Activated CD8-positive, alpha-beta memory T cell treated with anti-CD3 and anti-CD28 coated beads, Interleukin-2, amount 10 ng/mL, durations not matched to agents 7 days and 5 days (primary cell): ENCODE measurements at regions not wholly inside any gene's neighbourhood (a gene's known extent, or its start where the extent isn't known, plus 50 kb on each side); places are given as distances from the start of the nearest gene placed in this dataset.
"Not testable (repeated sequence)": the region's sequence is repeated elsewhere in the genome, so short reads cannot be mapped to it uniquely, and the experiment has no call there.

Experiments used
- ATAC-seq: fragments of 150-1000 bp; cut with Tn5 transposase; one replicate; pipeline ENCODE4 v1.10.0; 2021; ENCODE audit warnings: moderate library complexity
- CTCF ChIA-PET: fragments of 350-600 bp; sonication (Branson Sonifier 250); formaldehyde crosslinking; loops from one replicate; lab custom pipeline; 2021; ENCODE audit warnings: antibody characterized with exemption; lab: Charles Lee
- DNase-seq: peaks from one replicate; pipeline ENCODE4 v3.0.0-alpha.2; 2020
- H3K27ac Mint-ChIP-seq: one replicate; pipeline ENCODE4 v1.8.0; 2021; ENCODE audit warnings: mild to moderate bottlenecking, mixed read lengths
- H3K27me3 Mint-ChIP-seq: one replicate; pipeline ENCODE4 v1.8.0; 2021; ENCODE audit warnings: mixed read lengths
- H3K36me3 Mint-ChIP-seq: one replicate; pipeline ENCODE4 v1.8.0; 2021; ENCODE audit warnings: mild to moderate bottlenecking, mixed read lengths
- H3K4me1 Mint-ChIP-seq: one replicate; pipeline ENCODE4 v1.8.0; 2021; ENCODE audit warnings: mixed read lengths
- H3K4me3 Mint-ChIP-seq: one replicate; pipeline ENCODE4 v1.8.0; 2021; ENCODE audit warnings: mild to moderate bottlenecking, moderate library complexity, mixed read lengths
- H3K9me3 Mint-ChIP-seq: one replicate; pipeline ENCODE4 v1.8.0; 2022; ENCODE audit warnings: low read depth, mixed read lengths

- Mint-ChIP-seq H3K4me3 (no peak overlapping the region), H3K27me3 (no peaks in the 10 kb centered on the region), H3K27ac (no peak overlapping the region), H3K9me3 (peaks cover 7% of the 10 kb centered on the region), H3K4me1 (no peaks in the 10 kb centered on the region), H3K36me3 (no peaks in the 10 kb centered on the region)
- ATAC-seq, result no peak
- CTCF ChIA-PET, result no interaction called here
- no peak for DNase-seq
Observed at GRCh38 chr11:49499117-49499516, 290.7 kb upstream of the FOLH1 start.

GRCh38 chr11:49505231-49505630 is 296.8 kb upstream of the FOLH1 start:
- Mint-ChIP-seq H3K9me3 (peaks cover 12% of the 10 kb centered on the region), H3K4me3 (no peak overlapping the region), H3K27me3 (no peaks in the 10 kb centered on the region), H3K36me3 (no peaks in the 10 kb centered on the region), H3K27ac (no peak overlapping the region), H3K4me1 (no peaks in the 10 kb centered on the region)
- no peak for ATAC-seq
- DNase-seq, result no peak
- CTCF ChIA-PET, result no interaction called here

GRCh38 chr11:49526240-49526829 is 317.9 kb upstream of the FOLH1 start:
- not testable (repeated sequence) for H3K4me3 Mint-ChIP-seq, DNase-seq, H3K4me1 Mint-ChIP-seq, H3K27me3 Mint-ChIP-seq, ATAC-seq, H3K9me3 Mint-ChIP-seq, H3K36me3 Mint-ChIP-seq, H3K27ac Mint-ChIP-seq
- CTCF ChIA-PET, result interaction anchor here (0.6 kb wide), 1 partner anchor 1409 kb away, joined by 3 read pairs; no protein-coding TSS in a partner anchor

- no peaks in the 10 kb centered on the region for H3K36me3 Mint-ChIP-seq
- ATAC-seq (no peak), DNase-seq (no peak)
- H3K9me3 Mint-ChIP-seq, result peaks cover 7% of the 10 kb centered on the region
- CTCF ChIA-PET, result no interaction called here
- H3K27me3 Mint-ChIP-seq, result no peaks in the 10 kb centered on the region
- no peak overlapping the region for H3K27ac Mint-ChIP-seq
- no peak overlapping the region for H3K4me3 Mint-ChIP-seq
- no peaks in the 10 kb centered on the region for H3K4me1 Mint-ChIP-seq
Observed at GRCh38 chr11:49533204-49533603, 324.8 kb upstream of the FOLH1 start.

- H3K36me3 Mint-ChIP-seq, H3K27ac Mint-ChIP-seq, CTCF ChIA-PET, ATAC-seq, H3K4me3 Mint-ChIP-seq, H3K4me1 Mint-ChIP-seq, DNase-seq, H3K27me3 Mint-ChIP-seq: not testable (repeated sequence)
- H3K9me3 Mint-ChIP-seq, result peaks cover 11% of the 10 kb centered on the region
Observed at GRCh38 chr11:49538927-49539326, 330.5 kb upstream of the FOLH1 start.

- H3K27me3 Mint-ChIP-seq, ATAC-seq, CTCF ChIA-PET, H3K4me3 Mint-ChIP-seq, H3K9me3 Mint-ChIP-seq, DNase-seq, H3K36me3 Mint-ChIP-seq, H3K4me1 Mint-ChIP-seq, H3K27ac Mint-ChIP-seq: not testable (repeated sequence)
Observed at GRCh38 chr11:49558261-49558847, 350.0 kb upstream of the FOLH1 start.

- H3K4me3 Mint-ChIP-seq, H3K4me1 Mint-ChIP-seq, H3K27ac Mint-ChIP-seq, H3K36me3 Mint-ChIP-seq, H3K27me3 Mint-ChIP-seq, DNase-seq, CTCF ChIA-PET, ATAC-seq, H3K9me3 Mint-ChIP-seq: not testable (repeated sequence)
Observed at GRCh38 chr11:49560593-49560992, 352.2 kb upstream of the FOLH1 start.

- not testable (repeated sequence) for H3K27ac Mint-ChIP-seq, H3K4me3 Mint-ChIP-seq
Observed at GRCh38 chr11:49561240-49561880, 353.0 kb upstream of the FOLH1 start.

GRCh38 chr11:49562262-49562661 is 353.9 kb upstream of the FOLH1 start:
- CTCF ChIA-PET, H3K9me3 Mint-ChIP-seq, H3K36me3 Mint-ChIP-seq, H3K27ac Mint-ChIP-seq, ATAC-seq, H3K27me3 Mint-ChIP-seq, H3K4me1 Mint-ChIP-seq, H3K4me3 Mint-ChIP-seq, DNase-seq: not testable (repeated sequence)

More at GRCh38 chr11:49561240-49561880, 353.0 kb upstream of the FOLH1 start:
- H3K9me3 Mint-ChIP-seq, ATAC-seq, H3K36me3 Mint-ChIP-seq, DNase-seq, H3K27me3 Mint-ChIP-seq, CTCF ChIA-PET, H3K4me1 Mint-ChIP-seq: not testable (repeated sequence)

GRCh38 chr11:49579492-49579891 is 371.1 kb upstream of the FOLH1 start:
- H3K36me3 Mint-ChIP-seq, H3K9me3 Mint-ChIP-seq, H3K27ac Mint-ChIP-seq, H3K27me3 Mint-ChIP-seq, ATAC-seq, H3K4me3 Mint-ChIP-seq, CTCF ChIA-PET, H3K4me1 Mint-ChIP-seq, DNase-seq: not testable (repeated sequence)

- H3K4me1 Mint-ChIP-seq, H3K36me3 Mint-ChIP-seq, H3K27ac Mint-ChIP-seq, H3K9me3 Mint-ChIP-seq, H3K27me3 Mint-ChIP-seq, H3K4me3 Mint-ChIP-seq, CTCF ChIA-PET, DNase-seq, ATAC-seq: not testable (repeated sequence)
Observed at GRCh38 chr11:49585495-49585894, 366.7 kb upstream of the OR4C13 start.

- CTCF ChIA-PET, H3K27me3 Mint-ChIP-seq, DNase-seq, H3K27ac Mint-ChIP-seq, H3K4me1 Mint-ChIP-seq, ATAC-seq, H3K36me3 Mint-ChIP-seq, H3K4me3 Mint-ChIP-seq: not testable (repeated sequence)
- peaks cover 12% of the 10 kb centered on the region for H3K9me3 Mint-ChIP-seq
Observed at GRCh38 chr11:49608892-49609291, 343.3 kb upstream of the OR4C13 start.

- H3K4me1 Mint-ChIP-seq, H3K4me3 Mint-ChIP-seq, H3K9me3 Mint-ChIP-seq, ATAC-seq, CTCF ChIA-PET, H3K27me3 Mint-ChIP-seq, DNase-seq, H3K27ac Mint-ChIP-seq, H3K36me3 Mint-ChIP-seq: not testable (repeated sequence)
Observed at GRCh38 chr11:49623872-49624271, 328.3 kb upstream of the OR4C13 start.

- H3K4me1 Mint-ChIP-seq, H3K27me3 Mint-ChIP-seq, DNase-seq, H3K27ac Mint-ChIP-seq, ATAC-seq, H3K36me3 Mint-ChIP-seq, CTCF ChIA-PET, H3K4me3 Mint-ChIP-seq: not testable (repeated sequence)
- peaks cover 14% of the 10 kb centered on the region for H3K9me3 Mint-ChIP-seq
Observed at GRCh38 chr11:49670705-49671104, 281.5 kb upstream of the OR4C13 start.
